B cell (primary cell): ENCODE measurements at regions not wholly inside any gene's neighbourhood (a gene's known extent, or its start where the extent isn't known, plus 50 kb on each side); places are given as distances from the start of the nearest gene placed in this dataset.

ENCODE experiments used
- ATAC-seq: fragments of 200-7000 bp; cut with Tn5 transposase; one replicate; pipeline ENCODE4 v1.10.0; 2021; ENCODE audit warnings: low read depth, mild to moderate bottlenecking, moderate number of reproducible peaks, moderate library complexity
- CTCF ChIA-PET: fragments of 350-600 bp; sonication (Branson Sonifier 250); formaldehyde crosslinking; loops from one replicate; lab custom pipeline; 2021; ENCODE audit warnings: antibody characterized with exemption, inconsistent platforms; lab: Charles Lee
- POLR2A ChIA-PET: fragments of 350-600 bp; sonication (Branson Sonifier 250); formaldehyde crosslinking; loops from one replicate; lab custom pipeline; 2021; ENCODE audit warnings: antibody characterized with exemption; lab: Charles Lee
- DNase-seq: peaks from one replicate; pipeline ENCODE4 v3.0.0; 2013
- H2AFZ ChIP-seq: 2 replicates; pipeline ENCODE4 v1.6.1; 2012; ENCODE audit warnings: mild to moderate bottlenecking, low read depth, low read length; ENCODE audit not compliant: insufficient read depth, poor library complexity, severe bottlenecking
- H3K27ac ChIP-seq, 2 donors: 1 replicate in 1 of 2; 2 replicates in 1 of 2; pipeline ENCODE4 v1.5.1; 2012 to 2013; ENCODE audit warnings: low read length in 2 of 2, mild to moderate bottlenecking in 2 of 2, moderate library complexity in 1 of 2
- H3K27me3 ChIP-seq, 4 experiments: fragments of 200-600 bp in 1 of 4; sonication (generic) in 1 of 4; replicated peaks in 1 of 4; 1 replicate in 2 of 4; 2 replicates in 2 of 4; pipeline versions ENCODE4 v1.6.1 to v1.7.0; 2013 to 2016; ENCODE audit warnings: low read length in 3 of 4, mild to moderate bottlenecking in 2 of 4, mixed read lengths in 1 of 4, moderate library complexity in 1 of 4; ENCODE audit not compliant: insufficient read depth in 4 of 4, control insufficient read depth in 3 of 4; ENCODE audit errors: control extremely low read depth in 1 of 4
- H3K36me3 ChIP-seq, 2 experiments: replicated peaks in 1 of 2; 1 replicate in 1 of 2; 2 replicates in 1 of 2; pipeline versions ENCODE4 v1.6.1 to v1.7.1; 2013; ENCODE audit warnings: low read length in 1 of 2; ENCODE audit not compliant: insufficient read depth in 2 of 2, control insufficient read depth in 1 of 2; ENCODE audit errors: control extremely low read depth in 1 of 2, extremely low read depth in 1 of 2
- H3K4me1 ChIP-seq, 2 donors: fragments of 200-600 bp in 1 of 2; sonication (generic) in 1 of 2; 1 replicate in 1 of 2; 2 replicates in 1 of 2; pipeline versions ENCODE4 v1.5.1 to v1.6.1; 2013 to 2017; ENCODE audit warnings: low read length in 2 of 2; ENCODE audit not compliant: control insufficient read depth in 2 of 2, insufficient read depth in 2 of 2
- H3K4me2 ChIP-seq: replicated peaks from 2 replicates; pipeline ENCODE3; 2012; ENCODE audit warnings: mild to moderate bottlenecking, low read depth, low read length; ENCODE audit not compliant: poor library complexity, severe bottlenecking
- H3K4me3 ChIP-seq, 5 experiments: fragments of 200-600 bp in 1 of 5; sonication (generic) in 1 of 5; 1 replicate in 3 of 5; 2 replicates in 2 of 5; pipeline versions ENCODE4 v1.5.1 to v1.7.0; 2011 to 2016; ENCODE audit warnings: low read length in 4 of 5, mild to moderate bottlenecking in 4 of 5, low read depth in 2 of 5, control low read depth in 1 of 5, moderate library complexity in 1 of 5; ENCODE audit not compliant: insufficient read depth in 1 of 5; ENCODE audit errors: control extremely low read depth in 1 of 5, extremely low read depth in 1 of 5
- H3K79me2 ChIP-seq: fragments of 200-600 bp; sonication (generic); one replicate; pipeline ENCODE4 v1.6.0; 2016; ENCODE audit warnings: low read length; ENCODE audit not compliant: control insufficient read depth, insufficient read depth
- H3K9ac ChIP-seq: fragments of 200-600 bp; sonication (generic); 2 replicates; pipeline ENCODE4 v1.6.1; 2017; ENCODE audit warnings: mild to moderate bottlenecking, low read length, moderate library complexity
- H3K9me3 ChIP-seq, 3 donors: one replicate each; pipeline versions ENCODE4 v1.6.1 to v1.7.1; 2013; ENCODE audit warnings: low read length in 2 of 3; ENCODE audit not compliant: control insufficient read depth in 2 of 3, insufficient read depth in 1 of 3; ENCODE audit errors: control extremely low read depth in 1 of 3
- H4K20me1 ChIP-seq: 2 replicates; pipeline ENCODE4 v1.6.0; 2012; ENCODE audit warnings: mild to moderate bottlenecking, low read length; ENCODE audit not compliant: insufficient read depth, control insufficient read depth, poor library complexity, severe bottlenecking
- H3K27ac Mint-ChIP-seq: one replicate; pipeline ENCODE4 v1.8.0; 2021; ENCODE audit warnings: mixed read lengths
- H3K27me3 Mint-ChIP-seq: one replicate; pipeline ENCODE4 v1.8.0; 2021; ENCODE audit warnings: mixed read lengths
- H3K4me1 Mint-ChIP-seq: one replicate; pipeline ENCODE4 v1.8.0; 2021; ENCODE audit warnings: mixed read lengths
- H3K4me3 Mint-ChIP-seq: one replicate; pipeline ENCODE4 v1.8.0; 2021; ENCODE audit warnings: mixed read lengths
- H3K9me3 Mint-ChIP-seq: one replicate; pipeline ENCODE4 v1.8.0; 2022; ENCODE audit warnings: mixed read lengths; ENCODE audit not compliant: insufficient read depth
- CTCF ChIP-seq: fragments of 200-600 bp; IDR thresholded peaks from one replicate; pipeline ENCODE4 v1.8.0; 2022; ENCODE audit warnings: antibody characterized with exemption, mild to moderate bottlenecking
- EZH2 ChIP-seq: IDR thresholded peaks from 2 replicates; pipeline ENCODE4 v1.6.1; 2012; ENCODE audit warnings: borderline replicate concordance, low read depth, mild to moderate bottlenecking, moderate library complexity, low read length; ENCODE audit not compliant: insufficient read depth, poor library complexity, severe bottlenecking
- WGBS: methylation state at CpG from one replicate; pipeline ENCODE4 v1.1.5; 2013; ENCODE audit warnings: missing lambda C conversion rate; ENCODE audit not compliant: insufficient coverage; 5-methylcytosine and 5-hydroxymethylcytosine counted together
- intact Hi-C: fragments of 100-400 bp; cut with micrococcal nuclease; formaldehyde crosslinking; loops from one replicate; pipeline ENCODE4 v1.10.0; 2022

DNA sequence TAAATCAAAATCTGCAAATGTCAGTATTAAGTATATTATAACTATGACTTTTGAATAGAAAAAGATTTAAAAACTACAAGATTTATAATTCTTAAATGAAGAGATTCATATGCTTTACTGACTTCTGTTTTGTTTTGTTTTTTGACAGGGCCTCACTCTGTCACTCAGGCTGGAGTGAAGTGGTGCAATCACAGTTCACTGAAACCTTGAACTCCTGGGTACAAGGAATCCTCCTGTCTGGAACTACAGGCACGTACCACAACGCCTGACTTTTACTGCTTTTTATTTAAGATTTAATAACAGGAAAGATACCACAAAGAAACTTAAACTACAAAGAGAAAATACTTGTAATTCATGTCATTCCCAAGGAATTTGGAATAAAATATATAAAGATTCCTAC is 940.2 kb upstream of the CITED2 start:
- H3K4me3 ChIP-seq, result no peak overlapping the region
- no peaks in the 10 kb centered on the region for H3K36me3 ChIP-seq
- no peaks in the 10 kb centered on the region for H4K20me1 ChIP-seq
- CTCF ChIA-PET, result no interaction called here
- no peak overlapping the region for H3K27ac Mint-ChIP-seq
- no CpG with 5 or more reads among the region's 2 CpGs for WGBS
- no peak overlapping the region for H2AFZ ChIP-seq
- peaks cover 0 to 9% of the 10 kb centered on the region in 2 donors for H3K4me1 ChIP-seq
- intact Hi-C loops, result no loop called here
- H3K9me3 Mint-ChIP-seq, result no peaks in the 10 kb centered on the region
- TF ChIP-seq EZH2 (no peak), CTCF (no peak)
- no peaks in the 10 kb centered on the region for H3K79me2 ChIP-seq
- no peak overlapping the region for H3K9ac ChIP-seq
- no peak for ATAC-seq
- no peak overlapping the region for H3K27ac ChIP-seq
- H3K4me2 ChIP-seq, result no peak overlapping the region
- H3K27me3 Mint-ChIP-seq, result no peaks in the 10 kb centered on the region
- H3K27me3 ChIP-seq, result no peaks in the 10 kb centered on the region
- peaks cover 13% of the 10 kb centered on the region for H3K4me1 Mint-ChIP-seq
- POLR2A ChIA-PET, result no interaction called here
- H3K4me3 Mint-ChIP-seq, result no peak overlapping the region
- no peaks in the 10 kb centered on the region for H3K9me3 ChIP-seq
- DNase-seq, result no peak

GRCh38 chr6:140311146-140311545 is 936.7 kb upstream of the CITED2 start:
- ChIA-PET POLR2A (no interaction called here), CTCF (no interaction called here)
- H3K36me3 ChIP-seq, result no peaks in the 10 kb centered on the region
- H3K9me3 ChIP-seq, result no peaks in the 10 kb centered on the region
- DNase-seq, result no peak
- no peak for ATAC-seq
- no peaks in the 10 kb centered on the region for H3K27me3 Mint-ChIP-seq
- no peaks in the 10 kb centered on the region for H3K27me3 ChIP-seq
- H3K4me3 ChIP-seq, result no peak overlapping the region
- no peaks in the 10 kb centered on the region for H3K4me1 ChIP-seq
- H3K9ac ChIP-seq, result no peak overlapping the region
- intact Hi-C loops, result no loop called here
- no peaks in the 10 kb centered on the region for H4K20me1 ChIP-seq
- H3K9me3 Mint-ChIP-seq, result no peaks in the 10 kb centered on the region
- no peak overlapping the region for H3K4me2 ChIP-seq
- no peak overlapping the region for H2AFZ ChIP-seq
- no peak overlapping the region for H3K4me3 Mint-ChIP-seq
- H3K27ac ChIP-seq, result no peak overlapping the region
- no peak for TF ChIP-seq EZH2
- no peak overlapping the region for H3K27ac Mint-ChIP-seq
- no peaks in the 10 kb centered on the region for H3K79me2 ChIP-seq
- no peaks in the 10 kb centered on the region for H3K4me1 Mint-ChIP-seq
